SK-N-SH (cell line): ENCODE measurements at regions not wholly inside any gene's neighbourhood (a gene's known extent, or its start where the extent isn't known, plus 50 kb on each side); places are given as distances from the start of the nearest gene placed in this dataset.

Source experiments
- CTCF ChIA-PET: fragments of 300-600, 350-600 bp; formaldehyde crosslinking; extraction: SDS; loops from one replicate; lab custom pipeline; 2021; lab: Yijun Ruan, JAX
- POLR2A ChIA-PET: fragments of 350-600 bp; sonication (Branson Sonifier 250); formaldehyde crosslinking; extraction: SDS; loops from one replicate; lab custom pipeline; 2020; ENCODE audit warnings: antibody characterized with exemption, inconsistent platforms; lab: Yijun Ruan, JAX
- DNase-seq: peaks from one replicate; pipeline ENCODE4 v3.0.0; 2012
- H2AFZ ChIP-seq: fragments of 200-600 bp; sonication (generic); 2 replicates; pipeline ENCODE4 v1.8.1; 2016; ENCODE audit warnings: antibody characterized with exemption, mild to moderate bottlenecking, low read depth
- H3F3A ChIP-seq: fragments of 200-600 bp; sonication (generic); replicated peaks from 2 replicates; pipeline ENCODE3; 2016; ENCODE audit warnings: antibody characterized with exemption, mild to moderate bottlenecking; ENCODE audit not compliant: insufficient read depth
- H3K27ac ChIP-seq, 2 experiments: fragments of 200-500 bp in 1 of 2; fragments of 200-600 bp in 1 of 2; sonication (Bioruptor generic) in 1 of 2; sonication (generic), shearing (Covaris generic) in 1 of 2; 2 replicates each; pipeline versions ENCODE4 v1.5.1 to v1.6.1; 2014 to 2016; ENCODE audit warnings: low read depth in 2 of 2, inconsistent platforms in 1 of 2, low read length in 1 of 2, mild to moderate bottlenecking in 1 of 2, mixed read lengths in 1 of 2
- H3K27me3 ChIP-seq: fragments of 200-600 bp; sonication (generic), shearing (Covaris generic); 2 replicates; pipeline ENCODE4 v1.6.1; 2016; ENCODE audit warnings: mixed run types; ENCODE audit not compliant: insufficient read depth
- H3K36me3 ChIP-seq, 2 experiments: fragments of 200-500 bp in 1 of 2; fragments of 200-600 bp in 1 of 2; sonication (Bioruptor generic) in 1 of 2; sonication (generic) in 1 of 2; replicated peaks in 1 of 2; 2 replicates each; pipeline versions ENCODE3 to v1.5.1; 2014 to 2016; ENCODE audit warnings: low read length in 1 of 2, mild to moderate bottlenecking in 1 of 2; ENCODE audit not compliant: insufficient read depth in 2 of 2, control insufficient read depth in 1 of 2
- H3K4me1 ChIP-seq, 2 experiments: fragments of 200-500 bp in 1 of 2; fragments of 200-600 bp in 1 of 2; sonication (Bioruptor generic) in 1 of 2; sonication (generic), shearing (Covaris generic) in 1 of 2; 2 replicates each; pipeline versions ENCODE4 v1.5.1 to v1.6.1; 2014 to 2016; ENCODE audit warnings: low read depth in 1 of 2, low read length in 1 of 2, mixed run types in 1 of 2; ENCODE audit not compliant: insufficient read depth in 2 of 2, control insufficient read depth in 1 of 2
- H3K4me2 ChIP-seq: fragments of 200-600 bp; sonication (generic), shearing (Covaris generic); 2 replicates; pipeline ENCODE4 v1.6.1; 2017; ENCODE audit warnings: mixed run types
- H3K4me3 ChIP-seq, 2 experiments: fragments of 200-500 bp in 1 of 2; fragments of 200-600 bp in 1 of 2; sonication (Bioruptor generic) in 1 of 2; sonication (generic), shearing (Covaris generic) in 1 of 2; 2 replicates each; pipeline versions ENCODE4 v1.5.1 to v1.8.1; 2014 to 2016; ENCODE audit warnings: low read depth in 2 of 2, inconsistent platforms in 1 of 2, low read length in 1 of 2, mild to moderate bottlenecking in 1 of 2, mixed read lengths in 1 of 2, moderate library complexity in 1 of 2
- H3K79me2 ChIP-seq: fragments of 200-600 bp; sonication (generic); 2 replicates; pipeline ENCODE4 v1.8.1; 2017; ENCODE audit warnings: mild to moderate bottlenecking; ENCODE audit not compliant: insufficient read depth
- H3K9ac ChIP-seq: fragments of 200-600 bp; sonication (generic); 2 replicates; pipeline ENCODE4 v1.6.1; 2017; ENCODE audit warnings: mixed run types
- H3K9me2 ChIP-seq: fragments of 200-600 bp; sonication (generic); 2 replicates; pipeline ENCODE4 v1.6.1; 2017; ENCODE audit warnings: mixed run types
- H3K9me3 ChIP-seq: fragments of 200-600 bp; sonication (generic); 2 replicates; pipeline ENCODE4 v1.6.1; 2017; ENCODE audit warnings: mixed run types, mild to moderate bottlenecking, moderate library complexity
- H4K20me1 ChIP-seq: fragments of 200-600 bp; sonication (generic); 2 replicates; pipeline ENCODE4 v1.6.1; 2017; ENCODE audit warnings: mild to moderate bottlenecking, mixed run types; ENCODE audit not compliant: insufficient read depth
- CTCF ChIP-seq: fragments of 200-600 bp; sonication (generic); IDR thresholded peaks from 2 replicates; pipeline ENCODE4 v1.6.1; 2017; ENCODE audit warnings: antibody characterized with exemption, mild to moderate bottlenecking, moderate library complexity
- EZH2phosphoT487 ChIP-seq: fragments of 200-600 bp; sonication (generic); IDR thresholded peaks from 2 replicates; pipeline ENCODE4 v1.6.1; 2017; ENCODE audit warnings: low read depth, mixed run types, mild to moderate bottlenecking, antibody characterized with exemption, moderate library complexity, borderline replicate concordance
- FOSL2 ChIP-seq: IDR thresholded peaks from 2 replicates; pipeline ENCODE4 v1.4.0; 2012; ENCODE audit warnings: low read depth, mild to moderate bottlenecking, moderate library complexity, borderline replicate concordance
- FOXJ3 ChIP-seq: sonication (generic); formaldehyde crosslinking; IDR thresholded peaks from 2 replicates; pipeline ENCODE4 v1.5.1; 2020; ENCODE audit warnings: mild to moderate bottlenecking, missing genetic modification reagents
- FOXM1 ChIP-seq: IDR thresholded peaks from 2 replicates; pipeline ENCODE4 v1.4.0; 2012; ENCODE audit warnings: low read depth, mild to moderate bottlenecking
- GATA2 ChIP-seq: sonication (generic); formaldehyde crosslinking; IDR thresholded peaks from 2 replicates; pipeline ENCODE4 v1.5.0; 2020; ENCODE audit warnings: mild to moderate bottlenecking, missing genetic modification reagents
- MEF2A ChIP-seq: IDR thresholded peaks from 2 replicates; pipeline ENCODE4 v1.4.0; 2012; ENCODE audit warnings: low read depth, borderline replicate concordance
- MXI1 ChIP-seq: IDR thresholded peaks from 2 replicates; pipeline ENCODE4 v1.6.1; 2012; ENCODE audit warnings: mild to moderate bottlenecking, low read depth, low read length, improper control_type of control experiment
- NFIC ChIP-seq: IDR thresholded peaks from 2 replicates; pipeline ENCODE4 v1.4.0; 2012; ENCODE audit warnings: borderline replicate concordance
- NRF1 ChIP-seq: IDR thresholded peaks from 2 replicates; pipeline ENCODE4 v1.6.1; 2012; ENCODE audit warnings: low read depth, mild to moderate bottlenecking, low read length
- PBX3 ChIP-seq: IDR thresholded peaks from 2 replicates; pipeline ENCODE4; 2012
- RAD21 ChIP-seq: IDR thresholded peaks from 2 replicates; pipeline ENCODE4 v1.6.1; 2012; ENCODE audit warnings: mild to moderate bottlenecking, low read length
- REST ChIP-seq: IDR thresholded peaks from 2 replicates; pipeline ENCODE4 v1.6.1; 2012; ENCODE audit warnings: mild to moderate bottlenecking, low read depth, low read length, moderate library complexity
- RXRA ChIP-seq: IDR thresholded peaks from 2 replicates; pipeline ENCODE4 v1.4.0; 2012; ENCODE audit warnings: low read depth, mild to moderate bottlenecking, borderline replicate concordance
- SIN3A ChIP-seq: IDR thresholded peaks from 2 replicates; pipeline ENCODE4 v1.6.1; 2012; ENCODE audit warnings: low read depth, mild to moderate bottlenecking, low read length, moderate library complexity, borderline replicate concordance
- TEAD4 ChIP-seq: IDR thresholded peaks from 2 replicates; pipeline ENCODE4 v1.4.0; 2012; ENCODE audit warnings: mild to moderate bottlenecking, borderline replicate concordance; ENCODE audit not compliant: insufficient read depth
- USF1 ChIP-seq: IDR thresholded peaks from 2 replicates; pipeline ENCODE4 v1.4.0; 2012; ENCODE audit warnings: low read depth, borderline replicate concordance
- YY1 ChIP-seq: IDR thresholded peaks from 2 replicates; pipeline ENCODE4 v1.4.0; 2012; ENCODE audit warnings: low read depth, mild to moderate bottlenecking
- TF ChIP-seq, protein P1 (sequence below): IDR thresholded peaks from 2 replicates; pipeline ENCODE4 v1.4.0; 2012; ENCODE audit warnings: low read depth, borderline replicate concordance

- Histone ChIP-seq H3K9ac (no peak overlapping the region), H2AFZ (no peak overlapping the region), H3K27me3 (no peaks in the 10 kb centered on the region), H3K27ac (no peak overlapping the region), H3K36me3 (no peaks in the 10 kb centered on the region), H3K79me2 (no peaks in the 10 kb centered on the region), H3K4me3 (no peak overlapping the region), H3K4me1 (peaks cover 0 to 4% of the 10 kb centered on the region in 2 experiments; a peak in 1 of 4 replicates), H3K9me3 (no peaks in the 10 kb centered on the region), H3F3A (no peaks in the 10 kb centered on the region), H4K20me1 (no peaks in the 10 kb centered on the region), H3K9me2 (no peaks in the 10 kb centered on the region), H3K4me2 (no peak overlapping the region)
- TF ChIP-seq USF1 (no peak), FOXM1 (no peak), MEF2A (no peak), MXI1 (no peak), TEAD4 (no peak), FOSL2 (no peak), REST (no peak), SIN3A (no peak), EZH2phosphoT487 (no peak), GATA2 (CRISPR knock-in tag) (no peak), FOXJ3 (no peak), NRF1 (no peak), CTCF (no peak), NFIC (no peak), RXRA (no peak), PBX3 (no peak), YY1 (no peak), RAD21 (no peak)
- TF ChIP-seq, protein P1, sequence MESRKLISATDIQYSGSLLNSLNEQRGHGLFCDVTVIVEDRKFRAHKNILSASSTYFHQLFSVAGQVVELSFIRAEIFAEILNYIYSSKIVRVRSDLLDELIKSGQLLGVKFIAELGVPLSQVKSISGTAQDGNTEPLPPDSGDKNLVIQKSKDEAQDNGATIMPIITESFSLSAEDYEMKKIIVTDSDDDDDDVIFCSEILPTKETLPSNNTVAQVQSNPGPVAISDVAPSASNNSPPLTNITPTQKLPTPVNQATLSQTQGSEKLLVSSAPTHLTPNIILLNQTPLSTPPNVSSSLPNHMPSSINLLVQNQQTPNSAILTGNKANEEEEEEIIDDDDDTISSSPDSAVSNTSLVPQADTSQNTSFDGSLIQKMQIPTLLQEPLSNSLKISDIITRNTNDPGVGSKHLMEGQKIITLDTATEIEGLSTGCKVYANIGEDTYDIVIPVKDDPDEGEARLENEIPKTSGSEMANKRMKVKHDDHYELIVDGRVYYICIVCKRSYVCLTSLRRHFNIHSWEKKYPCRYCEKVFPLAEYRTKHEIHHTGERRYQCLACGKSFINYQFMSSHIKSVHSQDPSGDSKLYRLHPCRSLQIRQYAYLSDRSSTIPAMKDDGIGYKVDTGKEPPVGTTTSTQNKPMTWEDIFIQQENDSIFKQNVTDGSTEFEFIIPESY: no peak
- CTCF ChIA-PET: interaction anchor here (1.5 kb wide), 1 partner anchor 18 kb away, joined by 4 read pairs; no protein-coding TSS in a partner anchor
- DNase-seq: no peak
- POLR2A ChIA-PET: no interaction called here
Observed at GRCh38 chr5:167150661-167151060, 1140.8 kb upstream of the WWC1 start.
